ENCODE measurements at regions not wholly inside any gene's neighbourhood (a gene's known extent, or its start where the extent isn't known, plus 50 kb on each side); places are given as distances from the start of the nearest gene placed in this dataset.
"Not testable (repeated sequence)": the region's sequence is repeated elsewhere in the genome, so short reads cannot be mapped to it uniquely, and the experiment has no call there.

DNA sequence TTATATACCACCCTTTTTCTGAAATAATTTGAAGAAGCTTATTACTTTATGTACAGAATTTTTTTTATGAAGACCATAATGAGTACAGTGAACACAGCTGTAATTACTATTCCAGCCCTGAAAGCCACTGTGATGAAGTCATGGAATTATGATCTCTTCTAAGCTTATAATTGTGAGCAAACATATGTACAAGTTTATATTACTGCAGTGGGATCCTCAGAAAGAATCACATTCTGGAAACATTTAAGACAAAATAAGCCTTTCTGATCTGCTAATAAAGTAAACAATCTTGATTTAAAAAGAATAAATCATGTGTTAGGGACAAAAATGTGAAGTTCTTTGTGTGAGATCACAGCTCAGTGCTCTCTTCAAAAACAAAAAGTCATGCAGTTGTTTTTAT, 560.4 kb downstream of the CD109 start:
- Histone ChIP-seq H2AK5ac (ENCODE audit: low read length) (no peak overlapping the region), H3K79me2 (ENCODE audit: control insufficient read depth, insufficient read depth, low read length, poor library complexity) (no peaks in the 10 kb centered on the region), H3K36me3 (ENCODE audit: control insufficient read depth in 1 of 2, insufficient read depth in 2 of 2, low read length in 2 of 2) (no peaks in the 10 kb centered on the region), H3K14ac (ENCODE audit: low read length) (no peak overlapping the region), H3K4me3 (ENCODE audit: low read depth, low read length) (no peak overlapping the region), H4K8ac (ENCODE audit: low read depth, low read length) (no peak overlapping the region), H3K4ac (ENCODE audit: low read depth, low read length) (no peak overlapping the region), H3K27me3 (ENCODE audit: insufficient read depth, low read length) (no peaks in the 10 kb centered on the region), H3K18ac (ENCODE audit: low read length) (no peak overlapping the region), H4K91ac (ENCODE audit: low read depth, low read length) (no peak overlapping the region), H3K23ac (ENCODE audit: low read length) (no peak overlapping the region), H4K12ac (ENCODE audit: low read depth, low read length) (no peak overlapping the region), H3K9ac (ENCODE audit: low read length) (no peak overlapping the region), H3K79me1 (ENCODE audit: low read length) (no peaks in the 10 kb centered on the region), H3K9me3 (ENCODE audit: insufficient read depth, low read depth, low read length) (no peaks in the 10 kb centered on the region), H3K4me2 (ENCODE audit: low read length) (no peak overlapping the region), H2BK120ac (ENCODE audit: insufficient read depth, low read length, poor library complexity) (no peak overlapping the region), H2BK5ac (ENCODE audit: low read depth, low read length, poor library complexity) (no peak overlapping the region), H2AFZ (ENCODE audit: insufficient read depth, low read length, poor library complexity) (no peak overlapping the region), H3K27ac (ENCODE audit: low read depth, low read length) (no peak overlapping the region), H2BK12ac (ENCODE audit: low read length) (no peak overlapping the region), H3K4me1 (ENCODE audit: control insufficient read depth in 1 of 2, insufficient read depth in 2 of 2, low read length in 2 of 2) (no peaks in the 10 kb centered on the region)
- DNase-seq, result no peak

DNA sequence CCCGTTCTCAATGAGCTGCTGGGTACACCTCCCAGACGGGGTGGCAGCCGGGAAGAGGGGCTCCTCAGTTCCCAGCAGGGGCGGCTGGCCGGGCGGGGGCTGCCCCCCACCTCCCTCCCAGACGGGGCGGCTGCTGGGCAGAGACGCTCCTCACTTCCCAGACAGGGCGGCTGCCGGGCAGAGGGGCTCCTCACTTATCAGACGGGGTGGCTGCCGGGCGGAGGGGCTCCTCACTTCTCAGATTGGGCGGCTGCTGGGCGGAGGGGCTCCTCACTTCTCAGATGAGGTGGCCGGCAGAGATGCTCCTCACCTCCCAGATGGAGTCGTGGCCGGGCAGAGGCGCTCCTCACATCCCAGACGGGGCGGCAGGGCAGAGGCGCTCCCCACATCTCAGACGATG, 559.0 kb downstream of the CD109 start:
- not testable (repeated sequence) for H2AFZ ChIP-seq (ENCODE audit: insufficient read depth, low read length, poor library complexity); H3K36me3 ChIP-seq (ENCODE audit: control insufficient read depth in 1 of 2, insufficient read depth in 2 of 2, low read length in 2 of 2); H3K14ac ChIP-seq (ENCODE audit: low read length); H3K4me2 ChIP-seq (ENCODE audit: low read length); H3K9ac ChIP-seq (ENCODE audit: low read length); H3K4ac ChIP-seq (ENCODE audit: low read depth, low read length); H3K27me3 ChIP-seq (ENCODE audit: insufficient read depth, low read length); H2BK12ac ChIP-seq (ENCODE audit: low read length); H3K23ac ChIP-seq (ENCODE audit: low read length); H2BK5ac ChIP-seq (ENCODE audit: low read depth, low read length, poor library complexity); H3K79me1 ChIP-seq (ENCODE audit: low read length); H2AK5ac ChIP-seq (ENCODE audit: low read length); H4K8ac ChIP-seq (ENCODE audit: low read depth, low read length); H4K91ac ChIP-seq (ENCODE audit: low read depth, low read length); H3K9me3 ChIP-seq (ENCODE audit: insufficient read depth, low read depth, low read length); H2BK120ac ChIP-seq (ENCODE audit: insufficient read depth, low read length, poor library complexity); H3K18ac ChIP-seq (ENCODE audit: low read length); H3K4me1 ChIP-seq (ENCODE audit: control insufficient read depth in 1 of 2, insufficient read depth in 2 of 2, low read length in 2 of 2); H3K79me2 ChIP-seq (ENCODE audit: control insufficient read depth, insufficient read depth, low read length, poor library complexity); H3K27ac ChIP-seq (ENCODE audit: low read depth, low read length); H4K12ac ChIP-seq (ENCODE audit: low read depth, low read length); DNase-seq; H3K4me3 ChIP-seq (ENCODE audit: low read depth, low read length)
- no CpG with 5 or more reads among the region's 24 CpGs for whole genome bisulfite sequencing (ENCODE audit: extremely low coverage, insufficient coverage, insufficient read length)

DNA sequence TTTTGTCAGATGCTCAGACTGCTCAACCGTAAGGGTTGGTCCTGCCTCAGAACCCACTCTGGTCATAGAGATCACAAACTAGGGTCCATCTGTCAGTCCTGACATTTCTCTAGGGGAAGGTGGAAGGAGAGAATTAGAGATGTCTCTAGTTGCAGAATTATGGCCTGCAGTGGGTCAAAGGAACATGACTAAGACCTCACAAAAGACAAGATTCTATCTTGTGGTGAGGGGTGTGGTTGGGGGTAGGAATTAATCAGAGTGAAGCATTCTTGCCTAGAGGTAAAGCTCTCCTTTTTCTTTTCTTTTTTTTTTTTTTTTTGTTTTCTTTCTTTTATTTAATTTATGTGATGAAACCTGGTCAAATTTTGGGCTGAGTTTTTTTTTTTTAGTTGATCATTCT, 558.1 kb downstream of the CD109 start:
- not testable (repeated sequence) for H2AK5ac ChIP-seq (ENCODE audit: low read length); H3K79me1 ChIP-seq (ENCODE audit: low read length); H3K18ac ChIP-seq (ENCODE audit: low read length); H3K23ac ChIP-seq (ENCODE audit: low read length); H4K12ac ChIP-seq (ENCODE audit: low read depth, low read length); H3K27ac ChIP-seq (ENCODE audit: low read depth, low read length); H3K4ac ChIP-seq (ENCODE audit: low read depth, low read length); H3K4me2 ChIP-seq (ENCODE audit: low read length); H3K9me3 ChIP-seq (ENCODE audit: insufficient read depth, low read depth, low read length); H3K4me1 ChIP-seq (ENCODE audit: control insufficient read depth in 1 of 2, insufficient read depth in 2 of 2, low read length in 2 of 2); H2BK120ac ChIP-seq (ENCODE audit: insufficient read depth, low read length, poor library complexity); H3K36me3 ChIP-seq (ENCODE audit: control insufficient read depth in 1 of 2, insufficient read depth in 2 of 2, low read length in 2 of 2); H2AFZ ChIP-seq (ENCODE audit: insufficient read depth, low read length, poor library complexity); H3K9ac ChIP-seq (ENCODE audit: low read length); DNase-seq; H3K79me2 ChIP-seq (ENCODE audit: control insufficient read depth, insufficient read depth, low read length, poor library complexity); H2BK12ac ChIP-seq (ENCODE audit: low read length); H3K27me3 ChIP-seq (ENCODE audit: insufficient read depth, low read length); H3K14ac ChIP-seq (ENCODE audit: low read length); H4K91ac ChIP-seq (ENCODE audit: low read depth, low read length); H2BK5ac ChIP-seq (ENCODE audit: low read depth, low read length, poor library complexity); H4K8ac ChIP-seq (ENCODE audit: low read depth, low read length); H3K4me3 ChIP-seq (ENCODE audit: low read depth, low read length)
- no CpG with 5 or more reads among the region's 1 CpG for WGBS (ENCODE audit: extremely low coverage, insufficient coverage, insufficient read length)

DNA sequence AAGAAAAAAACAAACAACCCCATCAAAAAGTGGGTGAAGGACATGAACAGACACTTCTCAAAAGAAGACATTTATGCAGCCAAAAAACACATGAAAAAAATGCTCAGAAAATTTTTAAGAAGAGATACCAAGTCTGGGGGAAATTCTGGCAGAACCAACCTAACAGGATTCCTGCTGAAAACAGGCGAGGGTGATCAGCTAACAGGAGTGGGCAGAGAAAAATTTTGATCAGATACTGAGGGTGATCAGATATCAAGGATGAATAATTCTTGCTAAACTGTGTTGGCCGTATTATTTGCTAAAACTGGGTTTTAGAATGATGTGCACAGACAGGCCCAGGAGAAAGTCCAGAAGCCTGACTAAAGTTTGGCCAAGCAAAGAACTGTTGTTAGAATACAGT, 557.3 kb downstream of the CD109 start:
- Histone ChIP-seq H3K79me1 (ENCODE audit: low read length) (no peaks in the 10 kb centered on the region), H3K18ac (ENCODE audit: low read length) (no peak overlapping the region), H3K9ac (ENCODE audit: low read length) (no peak overlapping the region), H3K4me3 (ENCODE audit: low read depth, low read length) (no peak overlapping the region), H2BK5ac (ENCODE audit: low read depth, low read length, poor library complexity) (no peak overlapping the region), H4K12ac (ENCODE audit: low read depth, low read length) (no peak overlapping the region), H2AK5ac (ENCODE audit: low read length) (no peak overlapping the region), H3K14ac (ENCODE audit: low read length) (no peak overlapping the region), H3K27ac (ENCODE audit: low read depth, low read length) (no peak overlapping the region), H2BK120ac (ENCODE audit: insufficient read depth, low read length, poor library complexity) (no peak overlapping the region), H2BK12ac (ENCODE audit: low read length) (no peak overlapping the region), H3K27me3 (ENCODE audit: insufficient read depth, low read length) (no peaks in the 10 kb centered on the region), H3K4me1 (ENCODE audit: control insufficient read depth in 1 of 2, insufficient read depth in 2 of 2, low read length in 2 of 2) (no peaks in the 10 kb centered on the region), H3K36me3 (ENCODE audit: control insufficient read depth in 1 of 2, insufficient read depth in 2 of 2, low read length in 2 of 2) (no peaks in the 10 kb centered on the region), H4K91ac (ENCODE audit: low read depth, low read length) (no peak overlapping the region), H3K9me3 (ENCODE audit: insufficient read depth, low read depth, low read length) (no peaks in the 10 kb centered on the region), H3K4ac (ENCODE audit: low read depth, low read length) (no peak overlapping the region), H3K4me2 (ENCODE audit: low read length) (no peak overlapping the region), H2AFZ (ENCODE audit: insufficient read depth, low read length, poor library complexity) (no peak overlapping the region), H3K23ac (ENCODE audit: low read length) (no peak overlapping the region), H3K79me2 (ENCODE audit: control insufficient read depth, insufficient read depth, low read length, poor library complexity) (no peaks in the 10 kb centered on the region), H4K8ac (ENCODE audit: low read depth, low read length) (no peak overlapping the region)
- no CpG with 5 or more reads among the region's 2 CpGs for WGBS (ENCODE audit: extremely low coverage, insufficient coverage, insufficient read length)
- DNase-seq, result peak; percentile 26 to 58
